GM23338 (cell line): ENCODE measurements at regions not wholly inside any gene's neighbourhood (a gene's known extent, or its start where the extent isn't known, plus 50 kb on each side); places are given as distances from the start of the nearest gene placed in this dataset.

Experiments used
- ATAC-seq: fragments of 200-7000 bp; cut with Tn5 transposase; 3 replicates; pipeline ENCODE4 v1.9.1; 2020
- DNase-seq: peaks from one replicate; pipeline ENCODE4 v3.0.0-alpha.2; 2015; ENCODE audit warnings: low spot score
- H2AFZ ChIP-seq: fragments of 200-600 bp; sonication (generic); 2 replicates; pipeline ENCODE4 v1.8.0; 2016; ENCODE audit warnings: antibody characterized with exemption, mild to moderate bottlenecking, moderate library complexity
- H3F3A ChIP-seq: fragments of 200-600 bp; sonication (generic); replicated peaks from 2 replicates; pipeline ENCODE4 v1.8.0; 2017; ENCODE audit warnings: antibody characterized with exemption, mixed run types, low read depth
- H3K27ac ChIP-seq: fragments of 200-600 bp; sonication (generic); 2 replicates; pipeline ENCODE4 v1.6.1; 2016; ENCODE audit warnings: low read depth
- H3K27me3 ChIP-seq: fragments of 200-600 bp; sonication (generic); 2 replicates; pipeline ENCODE4 v1.8.0; 2016; ENCODE audit warnings: mild to moderate bottlenecking, mixed run types, moderate library complexity; ENCODE audit not compliant: insufficient read depth
- H3K36me3 ChIP-seq: fragments of 200-600 bp; sonication (generic); 2 replicates; pipeline ENCODE4 v1.8.0; 2016; ENCODE audit warnings: mild to moderate bottlenecking; ENCODE audit not compliant: insufficient read depth
- H3K4me1 ChIP-seq: fragments of 200-600 bp; sonication (generic); 2 replicates; pipeline ENCODE4 v1.8.0; 2016; ENCODE audit warnings: mild to moderate bottlenecking, moderate library complexity; ENCODE audit not compliant: insufficient read depth
- H3K4me2 ChIP-seq: fragments of 200-600 bp; sonication (generic); 2 replicates; pipeline ENCODE4 v1.7.1; 2017; ENCODE audit warnings: mixed run types
- H3K4me3 ChIP-seq: fragments of 200-600 bp; sonication (generic); 2 replicates; pipeline ENCODE4 v1.6.1; 2016; ENCODE audit warnings: mixed run types
- H3K79me2 ChIP-seq: fragments of 200-600 bp; sonication (generic); replicated peaks from 2 replicates; pipeline ENCODE4 v1.8.0; 2017; ENCODE audit warnings: mild to moderate bottlenecking; ENCODE audit not compliant: insufficient read depth
- H3K9me2 ChIP-seq: fragments of 200-600 bp; sonication (generic); 2 replicates; pipeline ENCODE4 v1.8.0; 2017; ENCODE audit not compliant: insufficient read depth
- H4K20me1 ChIP-seq: fragments of 200-600 bp; sonication (generic); replicated peaks from 2 replicates; pipeline ENCODE4 v1.8.0; 2017; ENCODE audit warnings: mild to moderate bottlenecking; ENCODE audit not compliant: insufficient read depth
- H3K27ac Mint-ChIP-seq: 2 replicates; pipeline ENCODE4 v1.8.0; 2020; ENCODE audit warnings: inconsistent platforms, mild to moderate bottlenecking, moderate library complexity, mixed read lengths
- H3K27me3 Mint-ChIP-seq: 3 replicates; pipeline ENCODE4 v1.8.0; 2022; ENCODE audit warnings: low read depth, mild to moderate bottlenecking, moderate library complexity, mixed read lengths, inconsistent platforms; ENCODE audit not compliant: insufficient read depth, poor library complexity
- H3K36me3 Mint-ChIP-seq: 3 replicates; pipeline ENCODE4 v1.8.0; 2021; ENCODE audit warnings: low read depth, mild to moderate bottlenecking, inconsistent platforms, moderate library complexity, mixed read lengths
- H3K4me1 Mint-ChIP-seq: 3 replicates; pipeline ENCODE4 v1.8.0; 2020; ENCODE audit warnings: mild to moderate bottlenecking, inconsistent platforms, mixed read lengths
- H3K4me3 Mint-ChIP-seq: 3 replicates; pipeline ENCODE4 v1.8.0; 2021; ENCODE audit warnings: moderate library complexity, mild to moderate bottlenecking, inconsistent platforms, mixed read lengths
- H3K9me3 Mint-ChIP-seq: 3 replicates; pipeline ENCODE4 v1.8.0; 2020; ENCODE audit warnings: moderate library complexity, mild to moderate bottlenecking, inconsistent platforms, mixed read lengths
- CREB1 ChIP-seq: fragments of 250-450 bp; sonication (Bioruptor Pico); IDR thresholded peaks from 2 replicates; pipeline ENCODE4 v1.5.0; 2020; ENCODE audit warnings: low read depth, mild to moderate bottlenecking, moderate library complexity
- EZH2 ChIP-seq: fragments of 200-600 bp; sonication (generic); IDR thresholded peaks from one replicate; pipeline ENCODE4 v1.8.0; 2017; ENCODE audit warnings: antibody characterized with exemption, mild to moderate bottlenecking, low read depth; ENCODE audit not compliant: unreplicated experiment
- EZH2phosphoT487 ChIP-seq: fragments of 200-600 bp; sonication (generic); IDR thresholded peaks from one replicate; pipeline ENCODE4 v1.8.1; 2018; ENCODE audit warnings: antibody characterized with exemption; ENCODE audit not compliant: unreplicated experiment
- JUNB ChIP-seq: IDR thresholded peaks from one replicate; pipeline ENCODE4 v1.6.1; 2016; ENCODE audit warnings: antibody characterized with exemption; ENCODE audit not compliant: unreplicated experiment
- NANOG ChIP-seq: IDR thresholded peaks from 2 replicates; pipeline ENCODE4 v1.6.1; 2016; ENCODE audit warnings: antibody characterized with exemption, borderline replicate concordance
- ZNF114 ChIP-seq: fragments of 250-450 bp; sonication (Bioruptor Pico); IDR thresholded peaks from 2 replicates; pipeline ENCODE4 v1.5.0; 2020; ENCODE audit warnings: mild to moderate bottlenecking, moderate library complexity
- ZNF331 ChIP-seq: fragments of 250-450 bp; sonication (Bioruptor Pico); IDR thresholded peaks from 2 replicates; pipeline ENCODE4 v1.5.0; 2020; ENCODE audit warnings: low read depth, mild to moderate bottlenecking, moderate library complexity
- TF ChIP-seq, protein P1 (sequence below): IDR thresholded peaks from 2 replicates; pipeline ENCODE4 v1.6.1; 2016; ENCODE audit warnings: antibody characterized with exemption
- TF ChIP-seq, protein P2 (sequence below): IDR thresholded peaks from one replicate; pipeline ENCODE4 v1.6.1; 2018; ENCODE audit warnings: antibody characterized with exemption; ENCODE audit not compliant: unreplicated experiment
- TF ChIP-seq, protein P3 (sequence below): fragments of 250-450 bp; sonication (Bioruptor Pico); IDR thresholded peaks from 2 replicates; pipeline ENCODE4 v1.5.0; 2020; ENCODE audit warnings: mild to moderate bottlenecking, moderate library complexity
- TF ChIP-seq, protein P4 (sequence below), 2 experiments: fragments of 200-600 bp in 1 of 2; sonication (generic) in 1 of 2; conservative IDR thresholded peaks; 2 replicates each; pipeline versions ENCODE4 v1.5.1 to v1.6.1; 2016 to 2017; ENCODE audit warnings: antibody characterized with exemption in 2 of 2, low read depth in 2 of 2, mild to moderate bottlenecking in 2 of 2, moderate library complexity in 1 of 2

DNA sequence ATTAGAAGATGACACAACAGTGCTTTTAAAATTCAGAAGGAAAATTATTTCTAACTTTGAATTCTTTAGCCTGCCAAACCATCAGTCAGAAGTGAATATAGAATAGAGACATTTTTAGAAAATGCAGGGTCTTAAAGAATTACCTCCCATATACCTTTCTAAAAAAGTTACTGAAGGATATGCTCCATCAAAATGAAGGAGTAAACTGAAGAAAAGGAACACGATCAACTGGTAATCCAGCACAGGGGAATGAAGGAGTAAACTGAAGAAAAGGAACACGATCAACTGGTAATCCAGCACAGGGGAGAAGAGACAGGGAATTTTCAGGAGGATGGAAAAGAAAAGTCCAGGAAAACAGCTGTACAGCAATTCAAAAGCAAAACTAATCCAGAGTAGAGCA lies 75.4 kb upstream of the LDLRAD3 start:
- no peak for DNase-seq
- Mint-ChIP-seq H3K4me1 (no peaks in the 10 kb centered on the region), H3K4me3 (no peak overlapping the region), H3K27me3 (peaks cover 3% of the 10 kb centered on the region), H3K36me3 (peaks cover 4% of the 10 kb centered on the region; the same call in 2 of the 3 replicates), H3K9me3 (peaks cover 19% of the 10 kb centered on the region), H3K27ac (no peak overlapping the region)
- H3K4me2 ChIP-seq = no peak overlapping the region
- no peak overlapping the region for H3K27ac ChIP-seq
- ATAC-seq = no peak
- H3K36me3 ChIP-seq = no peaks in the 10 kb centered on the region
- no peaks in the 10 kb centered on the region for H3F3A ChIP-seq
- no peaks in the 10 kb centered on the region for H4K20me1 ChIP-seq
- no peak for TF ChIP-seq NANOG
- TF ChIP-seq EZH2 = no peak
- TF ChIP-seq, protein P1, sequence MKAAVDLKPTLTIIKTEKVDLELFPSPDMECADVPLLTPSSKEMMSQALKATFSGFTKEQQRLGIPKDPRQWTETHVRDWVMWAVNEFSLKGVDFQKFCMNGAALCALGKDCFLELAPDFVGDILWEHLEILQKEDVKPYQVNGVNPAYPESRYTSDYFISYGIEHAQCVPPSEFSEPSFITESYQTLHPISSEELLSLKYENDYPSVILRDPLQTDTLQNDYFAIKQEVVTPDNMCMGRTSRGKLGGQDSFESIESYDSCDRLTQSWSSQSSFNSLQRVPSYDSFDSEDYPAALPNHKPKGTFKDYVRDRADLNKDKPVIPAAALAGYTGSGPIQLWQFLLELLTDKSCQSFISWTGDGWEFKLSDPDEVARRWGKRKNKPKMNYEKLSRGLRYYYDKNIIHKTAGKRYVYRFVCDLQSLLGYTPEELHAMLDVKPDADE = no peak
- no peak for TF ChIP-seq ZNF114
- no peak for TF ChIP-seq ZNF331 (CRISPR knock-in tag)
- TF ChIP-seq, protein P2, sequence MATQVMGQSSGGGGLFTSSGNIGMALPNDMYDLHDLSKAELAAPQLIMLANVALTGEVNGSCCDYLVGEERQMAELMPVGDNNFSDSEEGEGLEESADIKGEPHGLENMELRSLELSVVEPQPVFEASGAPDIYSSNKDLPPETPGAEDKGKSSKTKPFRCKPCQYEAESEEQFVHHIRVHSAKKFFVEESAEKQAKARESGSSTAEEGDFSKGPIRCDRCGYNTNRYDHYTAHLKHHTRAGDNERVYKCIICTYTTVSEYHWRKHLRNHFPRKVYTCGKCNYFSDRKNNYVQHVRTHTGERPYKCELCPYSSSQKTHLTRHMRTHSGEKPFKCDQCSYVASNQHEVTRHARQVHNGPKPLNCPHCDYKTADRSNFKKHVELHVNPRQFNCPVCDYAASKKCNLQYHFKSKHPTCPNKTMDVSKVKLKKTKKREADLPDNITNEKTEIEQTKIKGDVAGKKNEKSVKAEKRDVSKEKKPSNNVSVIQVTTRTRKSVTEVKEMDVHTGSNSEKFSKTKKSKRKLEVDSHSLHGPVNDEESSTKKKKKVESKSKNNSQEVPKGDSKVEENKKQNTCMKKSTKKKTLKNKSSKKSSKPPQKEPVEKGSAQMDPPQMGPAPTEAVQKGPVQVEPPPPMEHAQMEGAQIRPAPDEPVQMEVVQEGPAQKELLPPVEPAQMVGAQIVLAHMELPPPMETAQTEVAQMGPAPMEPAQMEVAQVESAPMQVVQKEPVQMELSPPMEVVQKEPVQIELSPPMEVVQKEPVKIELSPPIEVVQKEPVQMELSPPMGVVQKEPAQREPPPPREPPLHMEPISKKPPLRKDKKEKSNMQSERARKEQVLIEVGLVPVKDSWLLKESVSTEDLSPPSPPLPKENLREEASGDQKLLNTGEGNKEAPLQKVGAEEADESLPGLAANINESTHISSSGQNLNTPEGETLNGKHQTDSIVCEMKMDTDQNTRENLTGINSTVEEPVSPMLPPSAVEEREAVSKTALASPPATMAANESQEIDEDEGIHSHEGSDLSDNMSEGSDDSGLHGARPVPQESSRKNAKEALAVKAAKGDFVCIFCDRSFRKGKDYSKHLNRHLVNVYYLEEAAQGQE = no peak
- TF ChIP-seq, protein P3, sequence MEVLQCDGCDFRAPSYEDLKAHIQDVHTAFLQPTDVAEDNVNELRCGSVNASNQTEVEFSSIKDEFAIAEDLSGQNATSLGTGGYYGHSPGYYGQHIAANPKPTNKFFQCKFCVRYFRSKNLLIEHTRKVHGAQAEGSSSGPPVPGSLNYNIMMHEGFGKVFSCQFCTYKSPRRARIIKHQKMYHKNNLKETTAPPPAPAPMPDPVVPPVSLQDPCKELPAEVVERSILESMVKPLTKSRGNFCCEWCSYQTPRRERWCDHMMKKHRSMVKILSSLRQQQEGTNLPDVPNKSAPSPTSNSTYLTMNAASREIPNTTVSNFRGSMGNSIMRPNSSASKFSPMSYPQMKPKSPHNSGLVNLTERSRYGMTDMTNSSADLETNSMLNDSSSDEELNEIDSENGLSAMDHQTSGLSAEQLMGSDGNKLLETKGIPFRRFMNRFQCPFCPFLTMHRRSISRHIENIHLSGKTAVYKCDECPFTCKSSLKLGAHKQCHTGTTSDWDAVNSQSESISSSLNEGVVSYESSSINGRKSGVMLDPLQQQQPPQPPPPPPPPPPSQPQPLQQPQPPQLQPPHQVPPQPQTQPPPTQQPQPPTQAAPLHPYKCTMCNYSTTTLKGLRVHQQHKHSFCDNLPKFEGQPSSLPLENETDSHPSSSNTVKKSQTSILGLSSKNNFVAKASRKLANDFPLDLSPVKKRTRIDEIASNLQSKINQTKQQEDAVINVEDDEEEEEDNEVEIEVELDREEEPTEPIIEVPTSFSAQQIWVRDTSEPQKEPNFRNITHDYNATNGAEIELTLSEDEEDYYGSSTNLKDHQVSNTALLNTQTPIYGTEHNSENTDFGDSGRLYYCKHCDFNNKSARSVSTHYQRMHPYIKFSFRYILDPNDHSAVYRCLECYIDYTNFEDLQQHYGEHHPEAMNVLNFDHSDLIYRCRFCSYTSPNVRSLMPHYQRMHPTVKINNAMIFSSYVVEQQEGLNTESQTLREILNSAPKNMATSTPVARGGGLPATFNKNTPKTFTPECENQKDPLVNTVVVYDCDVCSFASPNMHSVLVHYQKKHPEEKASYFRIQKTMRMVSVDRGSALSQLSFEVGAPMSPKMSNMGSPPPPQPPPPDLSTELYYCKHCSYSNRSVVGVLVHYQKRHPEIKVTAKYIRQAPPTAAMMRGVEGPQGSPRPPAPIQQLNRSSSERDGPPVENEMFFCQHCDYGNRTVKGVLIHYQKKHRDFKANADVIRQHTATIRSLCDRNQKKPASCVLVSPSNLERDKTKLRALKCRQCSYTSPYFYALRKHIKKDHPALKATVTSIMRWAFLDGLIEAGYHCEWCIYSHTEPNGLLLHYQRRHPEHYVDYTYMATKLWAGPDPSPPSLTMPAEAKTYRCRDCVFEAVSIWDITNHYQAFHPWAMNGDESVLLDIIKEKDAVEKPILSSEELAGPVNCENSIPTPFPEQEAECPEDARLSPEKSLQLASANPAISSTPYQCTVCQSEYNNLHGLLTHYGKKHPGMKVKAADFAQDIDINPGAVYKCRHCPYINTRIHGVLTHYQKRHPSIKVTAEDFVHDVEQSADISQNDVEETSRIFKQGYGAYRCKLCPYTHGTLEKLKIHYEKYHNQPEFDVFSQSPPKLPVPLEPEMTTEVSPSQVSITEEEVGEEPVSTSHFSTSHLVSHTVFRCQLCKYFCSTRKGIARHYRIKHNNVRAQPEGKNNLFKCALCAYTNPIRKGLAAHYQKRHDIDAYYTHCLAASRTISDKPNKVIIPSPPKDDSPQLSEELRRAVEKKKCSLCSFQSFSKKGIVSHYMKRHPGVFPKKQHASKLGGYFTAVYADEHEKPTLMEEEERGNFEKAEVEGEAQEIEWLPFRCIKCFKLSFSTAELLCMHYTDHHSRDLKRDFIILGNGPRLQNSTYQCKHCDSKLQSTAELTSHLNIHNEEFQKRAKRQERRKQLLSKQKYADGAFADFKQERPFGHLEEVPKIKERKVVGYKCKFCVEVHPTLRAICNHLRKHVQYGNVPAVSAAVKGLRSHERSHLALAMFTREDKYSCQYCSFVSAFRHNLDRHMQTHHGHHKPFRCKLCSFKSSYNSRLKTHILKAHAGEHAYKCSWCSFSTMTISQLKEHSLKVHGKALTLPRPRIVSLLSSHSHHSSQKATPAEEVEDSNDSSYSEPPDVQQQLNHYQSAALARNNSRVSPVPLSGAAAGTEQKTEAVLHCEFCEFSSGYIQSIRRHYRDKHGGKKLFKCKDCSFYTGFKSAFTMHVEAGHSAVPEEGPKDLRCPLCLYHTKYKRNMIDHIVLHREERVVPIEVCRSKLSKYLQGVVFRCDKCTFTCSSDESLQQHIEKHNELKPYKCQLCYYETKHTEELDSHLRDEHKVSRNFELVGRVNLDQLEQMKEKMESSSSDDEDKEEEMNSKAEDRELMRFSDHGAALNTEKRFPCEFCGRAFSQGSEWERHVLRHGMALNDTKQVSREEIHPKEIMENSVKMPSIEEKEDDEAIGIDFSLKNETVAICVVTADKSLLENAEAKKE (CRISPR knock-in tag) = no peak
- no peak for TF ChIP-seq EZH2phosphoT487
- TF ChIP-seq, protein P4, sequence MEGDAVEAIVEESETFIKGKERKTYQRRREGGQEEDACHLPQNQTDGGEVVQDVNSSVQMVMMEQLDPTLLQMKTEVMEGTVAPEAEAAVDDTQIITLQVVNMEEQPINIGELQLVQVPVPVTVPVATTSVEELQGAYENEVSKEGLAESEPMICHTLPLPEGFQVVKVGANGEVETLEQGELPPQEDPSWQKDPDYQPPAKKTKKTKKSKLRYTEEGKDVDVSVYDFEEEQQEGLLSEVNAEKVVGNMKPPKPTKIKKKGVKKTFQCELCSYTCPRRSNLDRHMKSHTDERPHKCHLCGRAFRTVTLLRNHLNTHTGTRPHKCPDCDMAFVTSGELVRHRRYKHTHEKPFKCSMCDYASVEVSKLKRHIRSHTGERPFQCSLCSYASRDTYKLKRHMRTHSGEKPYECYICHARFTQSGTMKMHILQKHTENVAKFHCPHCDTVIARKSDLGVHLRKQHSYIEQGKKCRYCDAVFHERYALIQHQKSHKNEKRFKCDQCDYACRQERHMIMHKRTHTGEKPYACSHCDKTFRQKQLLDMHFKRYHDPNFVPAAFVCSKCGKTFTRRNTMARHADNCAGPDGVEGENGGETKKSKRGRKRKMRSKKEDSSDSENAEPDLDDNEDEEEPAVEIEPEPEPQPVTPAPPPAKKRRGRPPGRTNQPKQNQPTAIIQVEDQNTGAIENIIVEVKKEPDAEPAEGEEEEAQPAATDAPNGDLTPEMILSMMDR (conservative IDR thresholded peaks at IDR 0.05; ENCODE audit: low read depth in 2 of 2) = no peak
- TF ChIP-seq CREB1 (CRISPR knock-in tag) = no peak
- no peak for TF ChIP-seq JUNB
- H3K79me2 ChIP-seq = no peaks in the 10 kb centered on the region
- no peaks in the 10 kb centered on the region for H3K4me1 ChIP-seq
- H3K27me3 ChIP-seq = no peaks in the 10 kb centered on the region
- no peak overlapping the region for H2AFZ ChIP-seq
- H3K9me2 ChIP-seq = no peaks in the 10 kb centered on the region
- no peak overlapping the region for H3K4me3 ChIP-seq
